Colonic mucosa (tissue), 4 donors: ENCODE measurements at regions not wholly inside any gene's neighbourhood (a gene's known extent, or its start where the extent isn't known, plus 50 kb on each side); places are given as distances from the start of the nearest gene placed in this dataset.

Experiments used
- DNase-seq: peaks from one replicate; pipeline ENCODE4 v3.0.0-alpha.2; 2020
- H3K27ac ChIP-seq: fragments of 200-600 bp; one replicate; pipeline ENCODE4 v1.8.0; 2021
- H3K27me3 ChIP-seq: fragments of 200-600 bp; one replicate; pipeline ENCODE4 v1.8.0; 2021
- H3K36me3 ChIP-seq: fragments of 200-600 bp; one replicate; pipeline ENCODE4 v1.8.0; 2021
- H3K4me1 ChIP-seq: fragments of 200-600 bp; one replicate; pipeline ENCODE4 v1.8.0; 2021; ENCODE audit warnings: mild to moderate bottlenecking
- H3K4me3 ChIP-seq: fragments of 200-600 bp; one replicate; pipeline ENCODE4 v1.8.0; 2021
- H3K9ac ChIP-seq, 2 donors: one replicate each; pipeline ENCODE4 v1.7.0; 2013; ENCODE audit warnings: control low read depth in 2 of 2, low read depth in 2 of 2, low read length in 2 of 2
- H3K9me3 ChIP-seq: fragments of 200-600 bp; one replicate; pipeline ENCODE4 v1.8.0; 2021
- CTCF ChIP-seq: fragments of 200-600 bp; IDR thresholded peaks from one replicate; pipeline ENCODE4 v1.8.0; 2022; ENCODE audit warnings: antibody characterized with exemption, mild to moderate bottlenecking
- intact Hi-C: fragments of 100-400 bp; cut with DNase I; formaldehyde crosslinking; loops from one replicate; pipeline ENCODE4 v1.14.1; 2022
- donor health status: healthy.
- donor health status: DM: no; HTN: no; CAD: no.
- donor health status: DM: no; HTN: no; CAD: no.

- Histone ChIP-seq H3K27ac (no peak overlapping the region), H3K4me1 (no peaks in the 10 kb centered on the region), H3K36me3 (no peaks in the 10 kb centered on the region), H3K9ac (no peak overlapping the region), H3K9me3 (no peaks in the 10 kb centered on the region), H3K27me3 (no peaks in the 10 kb centered on the region), H3K4me3 (no peak overlapping the region)
- no peak for TF ChIP-seq CTCF
- intact Hi-C loops: no loop called here
- no peak for DNase-seq
These were observed 159.9 kb upstream of the MAMLD1 start for GRCh38 chrX:150203248-150203645.

GRCh38 chrX:150205011-150205410, 158.1 kb upstream of the MAMLD1 start:
- H3K27me3 ChIP-seq: no peaks in the 10 kb centered on the region
- intact Hi-C loops: no loop called here
- H3K9me3 ChIP-seq: no peaks in the 10 kb centered on the region
- no peaks in the 10 kb centered on the region for H3K36me3 ChIP-seq
- no peak for TF ChIP-seq CTCF
- no peaks in the 10 kb centered on the region for H3K4me1 ChIP-seq
- no peak for DNase-seq
- no peak overlapping the region for H3K4me3 ChIP-seq
- no peak overlapping the region for H3K27ac ChIP-seq
- H3K9ac ChIP-seq: no peak overlapping the region

- no peak for TF ChIP-seq CTCF
- Histone ChIP-seq H3K27ac (no peak overlapping the region), H3K4me3 (no peak overlapping the region), H3K9me3 (no peaks in the 10 kb centered on the region), H3K27me3 (no peaks in the 10 kb centered on the region), H3K9ac (no peak overlapping the region), H3K4me1 (no peaks in the 10 kb centered on the region), H3K36me3 (no peaks in the 10 kb centered on the region)
- intact Hi-C loops: no loop called here
- no peak for DNase-seq
These were observed 155.4 kb upstream of the MAMLD1 start for GRCh38 chrX:150207733-150208132.

- no peaks in the 10 kb centered on the region for H3K27me3 ChIP-seq
- H3K9ac ChIP-seq: no peak overlapping the region
- no peak overlapping the region for H3K27ac ChIP-seq
- no peaks in the 10 kb centered on the region for H3K9me3 ChIP-seq
- DNase-seq: no peak
- H3K36me3 ChIP-seq: no peaks in the 10 kb centered on the region
- H3K4me1 ChIP-seq: no peaks in the 10 kb centered on the region
- no peak for TF ChIP-seq CTCF
- intact Hi-C loops: no loop called here
- H3K4me3 ChIP-seq: no peak overlapping the region
These were observed 151.1 kb upstream of the MAMLD1 start for GRCh38 chrX:150211988-150212387.

GRCh38 chrX:150212672-150213480, 150.2 kb upstream of the MAMLD1 start:
- no peaks in the 10 kb centered on the region for H3K4me1 ChIP-seq
- DNase-seq: no peak
- no peak overlapping the region for H3K4me3 ChIP-seq
- no peaks in the 10 kb centered on the region for H3K27me3 ChIP-seq
- no peak for TF ChIP-seq CTCF
- H3K36me3 ChIP-seq: no peaks in the 10 kb centered on the region
- no peak overlapping the region for H3K27ac ChIP-seq
- no peak overlapping the region for H3K9ac ChIP-seq
- intact Hi-C loops: no loop called here
- no peaks in the 10 kb centered on the region for H3K9me3 ChIP-seq
